Panc1 (cell line): ENCODE measurements at regions not wholly inside any gene's neighbourhood (a gene's known extent, or its start where the extent isn't known, plus 50 kb on each side); places are given as distances from the start of the nearest gene placed in this dataset.

Experiments used
- CTCF ChIP-seq: fragments of 450-650 bp; IDR thresholded peaks from 2 replicates; pipeline ENCODE4 v1.5.1; 2017; ENCODE audit warnings: mild to moderate bottlenecking
- POLR2AphosphoS5 ChIP-seq: IDR thresholded peaks from 2 replicates; pipeline ENCODE4 v1.6.1; 2012; ENCODE audit warnings: mild to moderate bottlenecking, low read depth, low read length, moderate library complexity
- SIN3A ChIP-seq: IDR thresholded peaks from 2 replicates; pipeline ENCODE4 v1.6.1; 2012; ENCODE audit warnings: low read depth, mild to moderate bottlenecking, low read length, moderate library complexity, borderline replicate concordance; ENCODE audit not compliant: insufficient read depth
- TCF7L2 ChIP-seq: IDR thresholded peaks from 2 replicates; pipeline ENCODE4 v1.6.1; 2011; ENCODE audit warnings: mild to moderate bottlenecking, low read depth, low read length, inconsistent platforms
- TF ChIP-seq, protein P1 (sequence below), 2 experiments: IDR thresholded peaks; 2 replicates each; pipeline ENCODE4 v1.6.1; 2011 to 2012; ENCODE audit warnings: low read depth in 2 of 2, control low read depth in 1 of 2, low read length in 1 of 2, mild to moderate bottlenecking in 1 of 2, moderate library complexity in 1 of 2; ENCODE audit not compliant: insufficient read depth in 1 of 2

GRCh38 chr6:134438837-134439236 is 120.9 kb upstream of the SGK1 start:
- no peak for TF ChIP-seq CTCF
- no peak for TF ChIP-seq SIN3A
- no peak for TF ChIP-seq POLR2AphosphoS5
- TF ChIP-seq TCF7L2, result no peak
- TF ChIP-seq, protein P1, sequence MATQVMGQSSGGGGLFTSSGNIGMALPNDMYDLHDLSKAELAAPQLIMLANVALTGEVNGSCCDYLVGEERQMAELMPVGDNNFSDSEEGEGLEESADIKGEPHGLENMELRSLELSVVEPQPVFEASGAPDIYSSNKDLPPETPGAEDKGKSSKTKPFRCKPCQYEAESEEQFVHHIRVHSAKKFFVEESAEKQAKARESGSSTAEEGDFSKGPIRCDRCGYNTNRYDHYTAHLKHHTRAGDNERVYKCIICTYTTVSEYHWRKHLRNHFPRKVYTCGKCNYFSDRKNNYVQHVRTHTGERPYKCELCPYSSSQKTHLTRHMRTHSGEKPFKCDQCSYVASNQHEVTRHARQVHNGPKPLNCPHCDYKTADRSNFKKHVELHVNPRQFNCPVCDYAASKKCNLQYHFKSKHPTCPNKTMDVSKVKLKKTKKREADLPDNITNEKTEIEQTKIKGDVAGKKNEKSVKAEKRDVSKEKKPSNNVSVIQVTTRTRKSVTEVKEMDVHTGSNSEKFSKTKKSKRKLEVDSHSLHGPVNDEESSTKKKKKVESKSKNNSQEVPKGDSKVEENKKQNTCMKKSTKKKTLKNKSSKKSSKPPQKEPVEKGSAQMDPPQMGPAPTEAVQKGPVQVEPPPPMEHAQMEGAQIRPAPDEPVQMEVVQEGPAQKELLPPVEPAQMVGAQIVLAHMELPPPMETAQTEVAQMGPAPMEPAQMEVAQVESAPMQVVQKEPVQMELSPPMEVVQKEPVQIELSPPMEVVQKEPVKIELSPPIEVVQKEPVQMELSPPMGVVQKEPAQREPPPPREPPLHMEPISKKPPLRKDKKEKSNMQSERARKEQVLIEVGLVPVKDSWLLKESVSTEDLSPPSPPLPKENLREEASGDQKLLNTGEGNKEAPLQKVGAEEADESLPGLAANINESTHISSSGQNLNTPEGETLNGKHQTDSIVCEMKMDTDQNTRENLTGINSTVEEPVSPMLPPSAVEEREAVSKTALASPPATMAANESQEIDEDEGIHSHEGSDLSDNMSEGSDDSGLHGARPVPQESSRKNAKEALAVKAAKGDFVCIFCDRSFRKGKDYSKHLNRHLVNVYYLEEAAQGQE (IDR thresholded peaks at IDR 0.05; ENCODE audit: insufficient read depth in 1 of 2, low read depth in 2 of 2, low read length in 1 of 2), result no peak
